Astrocyte of the cerebellum (primary cell): ENCODE measurements at regions not wholly inside any gene's neighbourhood (a gene's known extent, or its start where the extent isn't known, plus 50 kb on each side); places are given as distances from the start of the nearest gene placed in this dataset.
"Not testable (repeated sequence)": the region's sequence is repeated elsewhere in the genome, so short reads cannot be mapped to it uniquely, and the experiment has no call there.

Source experiments
- DNase-seq: peaks from one replicate; pipeline ENCODE4 v3.0.0-alpha.2; 2011; ENCODE audit warnings: low read depth
- H3K4me3 ChIP-seq: 2 replicates; pipeline ENCODE4 v1.5.1; 2011; ENCODE audit warnings: mild to moderate bottlenecking, low read depth, low read length, moderate library complexity
- in situ Hi-C: cut with HindIII; loops from 2 replicates; pipeline ENCODE4 v1.10.0; 2017; ENCODE audit warnings: low sequenced_read_pairs
- TF ChIP-seq, protein P1 (sequence below): IDR thresholded peaks from 2 replicates; pipeline ENCODE4 v1.5.1; 2012; ENCODE audit warnings: low read length, low read depth, moderate library complexity, mild to moderate bottlenecking; ENCODE audit errors: missing control alignments

DNA sequence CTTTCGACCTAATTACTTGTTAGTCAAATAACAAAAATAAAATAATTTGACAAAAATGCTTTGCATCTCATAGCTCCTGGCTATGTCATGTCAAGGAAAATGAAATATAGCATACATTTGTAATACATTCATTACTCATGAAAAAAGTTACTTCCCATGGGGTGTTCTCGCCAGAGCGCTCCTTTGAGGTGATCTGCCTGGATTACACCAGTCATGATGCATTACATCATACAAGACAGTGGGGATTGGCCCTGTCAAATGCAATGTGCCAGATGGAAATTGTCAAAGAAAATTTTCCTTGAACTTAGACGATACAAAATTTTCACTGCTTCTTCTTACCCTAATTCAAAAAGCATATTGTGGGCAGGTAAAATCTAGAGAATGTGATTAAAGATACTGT lies 215.6 kb upstream of the B3GALT2 start:
- DNase-seq, result no peak
- TF ChIP-seq, protein P1, sequence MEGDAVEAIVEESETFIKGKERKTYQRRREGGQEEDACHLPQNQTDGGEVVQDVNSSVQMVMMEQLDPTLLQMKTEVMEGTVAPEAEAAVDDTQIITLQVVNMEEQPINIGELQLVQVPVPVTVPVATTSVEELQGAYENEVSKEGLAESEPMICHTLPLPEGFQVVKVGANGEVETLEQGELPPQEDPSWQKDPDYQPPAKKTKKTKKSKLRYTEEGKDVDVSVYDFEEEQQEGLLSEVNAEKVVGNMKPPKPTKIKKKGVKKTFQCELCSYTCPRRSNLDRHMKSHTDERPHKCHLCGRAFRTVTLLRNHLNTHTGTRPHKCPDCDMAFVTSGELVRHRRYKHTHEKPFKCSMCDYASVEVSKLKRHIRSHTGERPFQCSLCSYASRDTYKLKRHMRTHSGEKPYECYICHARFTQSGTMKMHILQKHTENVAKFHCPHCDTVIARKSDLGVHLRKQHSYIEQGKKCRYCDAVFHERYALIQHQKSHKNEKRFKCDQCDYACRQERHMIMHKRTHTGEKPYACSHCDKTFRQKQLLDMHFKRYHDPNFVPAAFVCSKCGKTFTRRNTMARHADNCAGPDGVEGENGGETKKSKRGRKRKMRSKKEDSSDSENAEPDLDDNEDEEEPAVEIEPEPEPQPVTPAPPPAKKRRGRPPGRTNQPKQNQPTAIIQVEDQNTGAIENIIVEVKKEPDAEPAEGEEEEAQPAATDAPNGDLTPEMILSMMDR, result no peak
- no peak overlapping the region for H3K4me3 ChIP-seq
- in situ Hi-C loops, result no loop called here

- no peak overlapping the region for H3K4me3 ChIP-seq
- in situ Hi-C loops, result no loop called here
- no peak for DNase-seq
- TF ChIP-seq, protein P1, result no peak
Measured at GRCh38 chr1:193394336-193394735, 207.9 kb upstream of the B3GALT2 start.

- TF ChIP-seq, protein P1, result no peak
- in situ Hi-C loops, result no loop called here
- DNase-seq, result no peak
- no peak overlapping the region for H3K4me3 ChIP-seq
Measured at GRCh38 chr1:193392686-193393085, 206.3 kb upstream of the B3GALT2 start.

DNA sequence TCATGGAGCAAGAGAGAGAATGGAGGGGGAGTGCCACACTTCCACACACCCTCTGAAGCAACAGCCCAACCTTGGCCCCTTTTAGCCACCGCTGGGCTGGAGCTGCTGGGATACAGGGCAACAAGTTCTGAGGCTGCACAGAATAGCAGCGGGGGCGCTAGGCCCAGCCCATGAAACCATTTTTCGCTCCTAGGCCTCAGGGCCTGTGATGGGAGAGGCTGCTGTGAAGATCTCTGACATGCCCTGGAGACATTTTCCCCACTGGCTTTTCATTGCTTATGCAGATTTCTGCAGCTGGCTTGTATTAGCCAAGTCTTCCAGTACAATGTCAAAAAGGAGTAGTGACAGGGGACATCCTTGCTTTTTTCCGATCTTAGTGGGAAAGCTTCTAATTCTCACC lies 202.3 kb upstream of the B3GALT2 start:
- H3K4me3 ChIP-seq, result no peak overlapping the region
- TF ChIP-seq, protein P1, result no peak
- DNase-seq, result no peak
- in situ Hi-C loops, result no loop called here

GRCh38 chr1:193388165-193388564 lies 201.8 kb upstream of the B3GALT2 start:
- no peak overlapping the region for H3K4me3 ChIP-seq
- DNase-seq, result no peak
- TF ChIP-seq, protein P1, result no peak
- in situ Hi-C loops, result no loop called here

DNA sequence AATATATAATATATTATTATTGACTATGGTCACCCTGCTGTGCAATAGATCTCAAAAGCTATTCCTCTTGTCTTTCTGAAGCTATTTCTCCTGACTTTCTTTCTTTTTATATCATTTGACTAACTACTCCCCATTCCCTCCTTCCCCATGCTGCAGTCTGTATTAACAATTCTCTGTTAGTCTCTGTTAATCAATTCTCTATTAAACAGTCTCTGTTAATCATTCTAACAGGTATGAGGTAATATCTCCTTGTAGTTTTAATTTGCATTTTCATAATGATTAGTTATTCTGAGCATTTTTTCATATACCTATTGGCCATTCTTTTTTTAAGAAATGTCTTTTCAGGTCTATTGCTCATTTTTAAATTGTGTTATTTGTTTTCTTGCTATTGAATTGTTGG lies 201.0 kb upstream of the B3GALT2 start:
- in situ Hi-C loops, result no loop called here
- no peak for DNase-seq

DNA sequence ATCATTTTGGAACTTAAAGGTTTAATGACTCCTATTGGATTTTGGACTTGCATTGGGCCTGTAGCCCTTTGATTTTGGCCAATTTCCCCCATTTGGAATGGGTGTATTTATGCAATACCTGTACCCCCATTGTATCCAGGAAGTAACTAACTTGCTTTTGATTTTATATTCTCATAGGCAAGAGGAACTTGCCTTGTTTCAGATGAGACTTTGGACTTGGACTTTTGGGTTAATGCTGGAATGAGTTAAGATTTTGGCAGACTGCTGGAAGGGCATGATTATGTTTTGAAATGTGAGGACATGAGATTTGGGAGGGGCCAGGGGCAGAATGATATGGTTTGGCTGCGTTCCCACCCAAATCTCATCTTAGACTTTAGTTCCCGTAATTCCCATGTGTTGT lies 192.0 kb upstream of the B3GALT2 start:
- DNase-seq, H3K4me3 ChIP-seq, in situ Hi-C loops: not testable (repeated sequence)

More for the DNA sequence above, 201.0 kb upstream of the B3GALT2 start:
- TF ChIP-seq, protein P1, result no peak
- H3K4me3 ChIP-seq, result no peak overlapping the region
